Ascending aorta (tissue), 2 donors: ENCODE measurements at regions not wholly inside any gene's neighbourhood (a gene's known extent, or its start where the extent isn't known, plus 50 kb on each side); places are given as distances from the start of the nearest gene placed in this dataset.
"Not testable (repeated sequence)": the region's sequence is repeated elsewhere in the genome, so short reads cannot be mapped to it uniquely, and the experiment has no call there.

ENCODE experiments used
- DNase-seq, 2 donors: peaks; one replicate each; pipeline ENCODE4 v3.0.0-alpha.2; 2019; ENCODE audit warnings: low spot score in 2 of 2
- H3K27ac ChIP-seq, 2 donors: fragments of 200-600 bp; sonication (generic); one replicate each; pipeline ENCODE4 v1.5.1; 2016 to 2017; ENCODE audit warnings: mild to moderate bottlenecking in 1 of 2
- H3K27me3 ChIP-seq: fragments of 200-600 bp; sonication (generic); one replicate; pipeline ENCODE4 v1.5.1; 2017
- H3K36me3 ChIP-seq, 2 donors: fragments of 200-600 bp; sonication (generic); one replicate each; pipeline ENCODE4 v1.5.1; 2016
- H3K4me1 ChIP-seq, 2 donors: fragments of 200-600 bp; sonication (generic); one replicate each; pipeline ENCODE4 v1.5.1; 2016 to 2017; ENCODE audit warnings: mild to moderate bottlenecking in 1 of 2
- H3K4me3 ChIP-seq, 2 donors: fragments of 200-600 bp; sonication (generic); one replicate each; pipeline ENCODE4 v1.5.1; 2016 to 2017; ENCODE audit warnings: mild to moderate bottlenecking in 1 of 2
- H3K9me3 ChIP-seq, 2 donors: fragments of 200-600 bp; sonication (generic); one replicate each; pipeline ENCODE4 v1.5.1; 2016
- intact Hi-C: fragments of 100-400 bp; cut with DNase I; formaldehyde crosslinking; loops from one replicate; pipeline ENCODE4 v1.15.1; 2023
- TF ChIP-seq, protein P1 (sequence below), 3 experiments: fragments of 200-600 bp in 2 of 3; fragments of 450-650 bp in 1 of 3; sonication (generic) in 2 of 3; IDR thresholded peaks; one replicate each; pipeline ENCODE4 v1.5.1; 2016 to 2019; ENCODE audit warnings: antibody characterized with exemption in 3 of 3, mild to moderate bottlenecking in 1 of 3, moderate library complexity in 1 of 3

DNA sequence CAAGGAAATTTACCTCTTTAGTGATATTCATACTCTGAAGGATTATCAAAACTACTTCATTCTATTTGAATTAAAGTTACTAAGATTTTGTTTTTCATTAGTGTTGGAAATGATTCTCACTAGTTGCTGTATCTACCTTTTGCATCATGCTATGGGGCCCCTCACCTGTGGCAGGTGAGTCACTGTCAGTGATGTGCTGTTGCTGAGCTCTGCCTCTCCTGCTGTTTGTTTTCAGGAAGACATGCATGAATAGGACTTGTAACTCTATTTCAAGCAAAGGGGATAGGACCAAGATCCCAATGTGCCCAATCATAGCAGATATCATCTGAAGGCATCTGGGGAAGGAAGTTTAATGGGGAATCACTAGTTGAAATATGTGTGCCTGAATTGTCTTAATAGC lies 57.4 kb upstream of the AGR3 start:
- intact Hi-C loops = no loop called here
- no peak for DNase-seq
- Histone ChIP-seq H3K4me1 (no peaks in the 10 kb centered on the region), H3K27me3 (no peaks in the 10 kb centered on the region), H3K36me3 (no peaks in the 10 kb centered on the region), H3K9me3 (no peaks in the 10 kb centered on the region), H3K27ac (no peak overlapping the region), H3K4me3 (no peak overlapping the region)
- TF ChIP-seq, protein P1, sequence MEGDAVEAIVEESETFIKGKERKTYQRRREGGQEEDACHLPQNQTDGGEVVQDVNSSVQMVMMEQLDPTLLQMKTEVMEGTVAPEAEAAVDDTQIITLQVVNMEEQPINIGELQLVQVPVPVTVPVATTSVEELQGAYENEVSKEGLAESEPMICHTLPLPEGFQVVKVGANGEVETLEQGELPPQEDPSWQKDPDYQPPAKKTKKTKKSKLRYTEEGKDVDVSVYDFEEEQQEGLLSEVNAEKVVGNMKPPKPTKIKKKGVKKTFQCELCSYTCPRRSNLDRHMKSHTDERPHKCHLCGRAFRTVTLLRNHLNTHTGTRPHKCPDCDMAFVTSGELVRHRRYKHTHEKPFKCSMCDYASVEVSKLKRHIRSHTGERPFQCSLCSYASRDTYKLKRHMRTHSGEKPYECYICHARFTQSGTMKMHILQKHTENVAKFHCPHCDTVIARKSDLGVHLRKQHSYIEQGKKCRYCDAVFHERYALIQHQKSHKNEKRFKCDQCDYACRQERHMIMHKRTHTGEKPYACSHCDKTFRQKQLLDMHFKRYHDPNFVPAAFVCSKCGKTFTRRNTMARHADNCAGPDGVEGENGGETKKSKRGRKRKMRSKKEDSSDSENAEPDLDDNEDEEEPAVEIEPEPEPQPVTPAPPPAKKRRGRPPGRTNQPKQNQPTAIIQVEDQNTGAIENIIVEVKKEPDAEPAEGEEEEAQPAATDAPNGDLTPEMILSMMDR (IDR thresholded peaks at IDR 0.05) = no peak

DNA sequence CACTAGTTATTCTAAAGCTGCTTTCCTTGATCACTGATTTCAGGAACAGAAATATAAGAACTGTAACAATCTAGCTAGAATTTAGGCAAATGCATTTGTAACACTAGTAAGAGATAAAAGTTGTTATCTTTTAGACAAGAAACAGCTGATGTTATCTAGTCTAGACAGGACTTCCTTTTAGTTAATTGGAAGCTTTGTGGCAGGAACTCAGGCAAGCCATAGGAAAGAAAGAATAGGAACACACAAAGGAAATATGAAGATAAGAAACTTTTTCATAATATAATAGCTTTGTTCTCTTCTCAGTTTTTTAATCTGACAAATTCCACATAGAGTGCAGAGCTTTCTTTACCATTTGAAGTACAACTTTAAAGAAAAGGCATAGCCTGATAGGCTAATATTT lies 59.0 kb upstream of the AGR3 start:
- intact Hi-C loops = no loop called here
- TF ChIP-seq, protein P1 (IDR thresholded peaks at IDR 0.05) = no peak
- DNase-seq = no peak
- Histone ChIP-seq H3K9me3 (no peaks in the 10 kb centered on the region), H3K4me1 (no peaks in the 10 kb centered on the region), H3K27ac (no peak overlapping the region), H3K36me3 (no peaks in the 10 kb centered on the region), H3K4me3 (no peak overlapping the region), H3K27me3 (no peaks in the 10 kb centered on the region)

DNA sequence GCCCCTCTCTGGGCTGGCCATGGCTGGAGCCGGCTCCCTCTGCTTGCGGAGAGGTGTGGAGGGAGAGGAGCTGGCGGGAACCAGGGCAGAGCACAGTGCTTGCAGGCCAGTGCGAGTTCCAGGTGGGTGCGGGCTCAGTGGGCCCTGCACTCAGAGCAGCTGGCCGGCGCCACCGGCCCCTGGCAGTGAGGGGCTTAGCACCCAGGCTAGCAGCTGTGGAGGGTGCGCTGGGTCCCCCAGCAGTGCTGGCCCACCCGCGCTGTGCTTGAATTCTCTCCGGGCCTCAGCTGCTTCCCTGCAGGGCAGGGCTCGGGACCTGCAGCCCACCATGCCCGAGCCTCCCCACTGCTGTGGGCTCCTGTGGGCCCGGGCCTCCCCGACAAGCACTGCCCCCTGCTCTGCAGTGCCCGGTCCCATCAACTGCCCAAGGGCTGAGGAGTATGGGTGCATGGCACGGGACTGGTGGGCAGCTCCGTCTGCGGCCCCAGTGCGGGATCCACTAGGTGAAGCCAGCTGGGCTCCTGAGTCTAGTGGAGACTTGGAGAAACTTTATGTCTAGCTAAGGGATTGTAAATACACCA lies 61.2 kb upstream of the AGR3 start:
- TF ChIP-seq, protein P1 (IDR thresholded peaks at IDR 0.05) = no peak
- Histone ChIP-seq H3K4me3 (no peak overlapping the region), H3K27me3 (no peaks in the 10 kb centered on the region), H3K9me3 (no peaks in the 10 kb centered on the region), H3K36me3 (no peaks in the 10 kb centered on the region), H3K27ac (no peak overlapping the region), H3K4me1 (no peaks in the 10 kb centered on the region)
- DNase-seq = no peak
- intact Hi-C loops = no loop called here

DNA sequence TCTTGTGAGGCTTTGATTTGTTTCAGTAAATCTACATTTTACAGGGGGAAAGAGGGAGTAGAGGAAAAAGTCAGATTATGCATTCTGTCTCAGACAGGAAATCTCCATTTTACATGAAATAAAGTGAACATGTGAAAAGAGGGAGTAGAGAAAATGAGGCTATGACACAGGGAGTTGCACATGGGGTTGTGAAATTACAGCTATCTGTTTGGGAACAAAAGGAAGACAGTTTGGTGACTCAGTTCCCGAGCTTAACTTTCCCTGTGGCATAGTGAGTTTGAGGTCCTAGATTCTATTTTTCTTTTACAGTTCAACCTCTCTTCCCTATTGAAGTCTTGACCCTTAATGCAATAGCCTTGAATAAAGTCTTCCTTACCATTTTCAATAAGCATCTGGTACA lies 63.2 kb upstream of the AGR3 start:
- intact Hi-C loops = no loop called here
- H3K27ac ChIP-seq = no peak overlapping the region
- no peaks in the 10 kb centered on the region for H3K4me1 ChIP-seq
- H3K4me3 ChIP-seq = no peak overlapping the region
- TF ChIP-seq, protein P1 (IDR thresholded peaks at IDR 0.05) = no peak
- no peaks in the 10 kb centered on the region for H3K36me3 ChIP-seq
- no peaks in the 10 kb centered on the region for H3K9me3 ChIP-seq
- DNase-seq = no peak
- H3K27me3 ChIP-seq = no peaks in the 10 kb centered on the region

DNA sequence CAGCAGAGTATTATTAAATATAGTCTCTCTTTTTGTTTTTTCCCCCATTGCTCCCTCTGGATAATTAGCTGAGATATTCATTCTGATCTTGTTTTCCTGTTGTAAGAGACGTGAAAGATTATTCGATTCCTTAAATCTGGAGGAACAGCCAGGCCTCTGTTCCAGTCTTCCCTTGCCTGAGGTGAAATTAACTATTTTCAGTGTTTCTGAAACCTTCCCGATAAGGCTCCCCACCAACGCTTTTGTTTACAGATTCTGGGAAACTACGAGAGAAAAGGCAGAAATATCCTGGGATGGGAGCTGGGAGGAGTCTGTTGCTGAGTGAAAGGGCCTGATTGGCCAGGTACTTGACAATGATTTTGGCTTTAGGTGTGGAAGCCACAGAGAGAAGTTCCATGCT lies 63.6 kb upstream of the AGR3 start:
- H3K9me3 ChIP-seq = no peaks in the 10 kb centered on the region
- H3K27me3 ChIP-seq = no peaks in the 10 kb centered on the region
- H3K27ac ChIP-seq = no peak overlapping the region
- intact Hi-C loops = no loop called here
- no peaks in the 10 kb centered on the region for H3K36me3 ChIP-seq
- TF ChIP-seq, protein P1 (IDR thresholded peaks at IDR 0.05) = no peak
- DNase-seq = no peak
- H3K4me3 ChIP-seq = no peak overlapping the region
- no peaks in the 10 kb centered on the region for H3K4me1 ChIP-seq

DNA sequence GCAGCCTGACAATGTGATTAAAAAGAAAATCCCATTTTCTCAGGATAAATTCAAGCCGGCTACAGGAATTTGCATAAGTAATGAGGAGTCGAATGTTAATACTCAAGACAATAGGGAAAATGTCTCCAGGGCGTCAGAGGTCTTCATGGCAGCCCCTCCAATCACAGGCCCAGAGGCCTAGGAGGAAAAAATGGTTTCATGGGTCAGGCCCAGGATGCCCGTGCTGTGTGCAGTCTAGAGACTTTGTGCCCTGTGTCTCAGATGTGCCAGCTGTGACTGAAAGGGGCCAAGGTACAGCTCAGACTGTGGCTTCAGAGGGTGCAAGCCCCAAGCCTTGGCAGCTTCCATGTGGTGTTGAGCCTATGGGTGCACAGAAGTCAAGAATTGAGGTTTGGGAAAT lies 66.3 kb upstream of the AGR3 start:
- H3K9me3 ChIP-seq, H3K27me3 ChIP-seq, H3K4me3 ChIP-seq, DNase-seq, H3K36me3 ChIP-seq, H3K27ac ChIP-seq, H3K4me1 ChIP-seq, intact Hi-C loops: not testable (repeated sequence)
